Thyroid gland (tissue), 4 donors: ENCODE measurements at regions not wholly inside any gene's neighbourhood (a gene's known extent, or its start where the extent isn't known, plus 50 kb on each side); places are given as distances from the start of the nearest gene placed in this dataset.

Experiments used
- POLR2A ChIP-seq, 2 donors: fragments of 450-650 bp; IDR thresholded peaks; one replicate each; pipeline ENCODE4 v1.6.1; 2017; ENCODE audit warnings: antibody characterized with exemption in 2 of 2, mild to moderate bottlenecking in 2 of 2, moderate library complexity in 1 of 2
- TF ChIP-seq, protein P1 (sequence below), 6 experiments: fragments of 200-600 bp in 3 of 6; fragments of 450-650 bp in 3 of 6; sonication (generic) in 3 of 6; IDR thresholded peaks; one replicate each; pipeline ENCODE4 v1.5.1; 2016 to 2019; ENCODE audit warnings: antibody characterized with exemption in 6 of 6, mild to moderate bottlenecking in 2 of 6, inconsistent platforms in 1 of 6, moderate library complexity in 1 of 6

DNA sequence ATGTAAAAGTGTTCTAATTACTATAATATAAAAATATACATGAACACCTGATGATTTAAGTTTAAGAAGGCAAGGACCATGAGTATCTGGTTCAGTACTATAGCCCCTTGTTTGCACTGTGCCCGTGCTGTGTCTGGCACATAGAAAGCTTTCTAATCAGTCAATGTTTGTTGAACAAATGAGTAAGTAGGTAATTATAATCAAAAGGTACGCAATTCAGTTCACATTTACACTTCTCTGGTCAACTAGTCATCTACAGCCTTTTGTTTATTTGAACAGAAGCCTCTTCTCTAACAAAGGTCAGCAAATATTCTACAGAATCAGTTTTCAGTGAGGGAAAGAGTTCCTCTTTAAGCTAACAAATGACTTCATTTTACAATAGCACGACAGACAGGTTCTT is 523.3 kb downstream of the SMARCA1 start:
- TF ChIP-seq, protein P1, sequence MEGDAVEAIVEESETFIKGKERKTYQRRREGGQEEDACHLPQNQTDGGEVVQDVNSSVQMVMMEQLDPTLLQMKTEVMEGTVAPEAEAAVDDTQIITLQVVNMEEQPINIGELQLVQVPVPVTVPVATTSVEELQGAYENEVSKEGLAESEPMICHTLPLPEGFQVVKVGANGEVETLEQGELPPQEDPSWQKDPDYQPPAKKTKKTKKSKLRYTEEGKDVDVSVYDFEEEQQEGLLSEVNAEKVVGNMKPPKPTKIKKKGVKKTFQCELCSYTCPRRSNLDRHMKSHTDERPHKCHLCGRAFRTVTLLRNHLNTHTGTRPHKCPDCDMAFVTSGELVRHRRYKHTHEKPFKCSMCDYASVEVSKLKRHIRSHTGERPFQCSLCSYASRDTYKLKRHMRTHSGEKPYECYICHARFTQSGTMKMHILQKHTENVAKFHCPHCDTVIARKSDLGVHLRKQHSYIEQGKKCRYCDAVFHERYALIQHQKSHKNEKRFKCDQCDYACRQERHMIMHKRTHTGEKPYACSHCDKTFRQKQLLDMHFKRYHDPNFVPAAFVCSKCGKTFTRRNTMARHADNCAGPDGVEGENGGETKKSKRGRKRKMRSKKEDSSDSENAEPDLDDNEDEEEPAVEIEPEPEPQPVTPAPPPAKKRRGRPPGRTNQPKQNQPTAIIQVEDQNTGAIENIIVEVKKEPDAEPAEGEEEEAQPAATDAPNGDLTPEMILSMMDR (IDR thresholded peaks at IDR 0.05): no peak
- no peak for TF ChIP-seq POLR2A (IDR thresholded peaks at IDR 0.05)
